PFSK-1 (cell line): ENCODE measurements at regions not wholly inside any gene's neighbourhood (a gene's known extent, or its start where the extent isn't known, plus 50 kb on each side); places are given as distances from the start of the nearest gene placed in this dataset.

Experiments
- FOXP2 ChIP-seq: optimal IDR thresholded peaks from 2 replicates; pipeline ENCODE3; 2011; ENCODE audit warnings: borderline replicate concordance, control low read depth, inconsistent platforms; ENCODE audit not compliant: insufficient read depth; ENCODE audit errors: extremely low read length, extremely low read depth
- POLR2AphosphoS5 ChIP-seq: IDR thresholded peaks from 2 replicates; pipeline ENCODE4 v1.6.1; 2012; ENCODE audit warnings: low read depth, mild to moderate bottlenecking, control low read depth, low read length, moderate library complexity
- TAF1 ChIP-seq: IDR thresholded peaks from 2 replicates; pipeline ENCODE4 v1.6.1; 2012; ENCODE audit warnings: low read length, control low read depth, borderline replicate concordance; ENCODE audit not compliant: insufficient read depth

- no peak for TF ChIP-seq POLR2AphosphoS5
- TF ChIP-seq FOXP2 = no peak
- TF ChIP-seq TAF1 = no peak
These were observed 402.0 kb upstream of the GOLIM4 start for GRCh38 chr3:168497741-168498140.
